ENCODE measurements at regions not wholly inside any gene's neighbourhood (a gene's known extent, or its start where the extent isn't known, plus 50 kb on each side); places are given as distances from the start of the nearest gene placed in this dataset.

- TF ChIP-seq YY1 (IDR thresholded peaks at IDR 0.05; ENCODE audit: insufficient read depth, insufficient read length) (no peak), ZNF274 (IDR thresholded peaks at IDR 0.05; ENCODE audit: low read depth, low read length) (no peak)
Measured at GRCh38 chrX:3425031-3425430, 78.6 kb upstream of the MXRA5 start.

Data from NT2/D1 (cell line).